K562 (cell line): ENCODE measurements at regions not wholly inside any gene's neighbourhood (a gene's known extent, or its start where the extent isn't known, plus 50 kb on each side); places are given as distances from the start of the nearest gene placed in this dataset.

ENCODE experiments used
- ATAC-seq: fragments of 200-7000 bp; cut with Tn5 transposase; 3 replicates; pipeline ENCODE4 v1.9.1; 2020; ENCODE audit warnings: moderate library complexity
- BruUV-seq: library from RNA; stranded (reverse); fragments of 400-500 nt; replicated peaks from 2 replicates; lab custom pipeline; 2021; lab: Mats Ljungman, UMichigan
- CTCF ChIA-PET: fragments of 300-600 bp; formaldehyde crosslinking; extraction: SDS; loops from one replicate; lab custom pipeline; 2021; ENCODE audit warnings: low intra/inter-chr PET ratio; lab: Yijun Ruan, JAX
- POLR2A ChIA-PET: fragments of 300-600, 350-650 bp; sonication (Branson Sonifier 250); formaldehyde crosslinking; extraction: SDS; loops from one replicate; lab custom pipeline; 2021; ENCODE audit warnings: antibody characterized with exemption, inconsistent platforms; lab: Yijun Ruan, JAX
- DNase-seq, 4 experiments: peaks; one replicate each; pipeline versions ENCODE4 v3.0.0 to v3.0.0-alpha.2; 2011 to 2018; ENCODE audit warnings: low spot score in 3 of 4, mixed read lengths in 3 of 4; ENCODE audit errors: extremely low read depth in 1 of 4
- FAIRE-seq: peaks from 2 replicates; lab custom pipeline; 2011; peaks lifted over from hg19 to GRCh38; lab: Jason Lieb, UNC
- H2AFZ ChIP-seq: 2 replicates; pipeline ENCODE4 v1.6.0; 2011; ENCODE audit warnings: low read depth, low read length, control low read depth, inconsistent platforms
- H3K27ac ChIP-seq: fragments of 200-600 bp; 3 replicates; pipeline ENCODE4 v1.8.0; 2011; ENCODE audit warnings: low read depth, mild to moderate bottlenecking, control low read depth, inconsistent platforms, low read length, moderate library complexity, mixed read lengths; ENCODE audit errors: extremely low read depth
- H3K27me3 ChIP-seq, 2 experiments: fragments of 300-600 bp in 1 of 2; 2 replicates in 1 of 2; 3 replicates in 1 of 2; pipeline versions ENCODE4 v1.6.0 to v1.8.0; 2011; ENCODE audit warnings: inconsistent platforms in 2 of 2, low read length in 2 of 2, mild to moderate bottlenecking in 1 of 2, mixed read lengths in 1 of 2, moderate library complexity in 1 of 2; ENCODE audit not compliant: control insufficient read depth in 2 of 2, insufficient read depth in 2 of 2
- H3K36me3 ChIP-seq: fragments of 300-600 bp; 3 replicates; pipeline ENCODE4 v1.8.0; 2011; ENCODE audit warnings: mild to moderate bottlenecking, low read length, inconsistent platforms; ENCODE audit not compliant: control insufficient read depth, insufficient read depth
- H3K4me1 ChIP-seq, 2 experiments: fragments of 200-600 bp in 1 of 2; replicated peaks in 1 of 2; 2 replicates in 1 of 2; 3 replicates in 1 of 2; pipeline versions ENCODE4 v1.5.1 to v1.8.0; 2011; ENCODE audit warnings: inconsistent platforms in 2 of 2, low read length in 2 of 2, mild to moderate bottlenecking in 1 of 2, mixed read lengths in 1 of 2, moderate library complexity in 1 of 2; ENCODE audit not compliant: control insufficient read depth in 2 of 2, insufficient read depth in 2 of 2
- H3K4me2 ChIP-seq: 2 replicates; pipeline ENCODE4 v1.6.1; 2011; ENCODE audit warnings: low read length, control low read depth, inconsistent platforms, mixed read lengths; ENCODE audit not compliant: insufficient read depth
- H3K4me3 ChIP-seq: fragments of 200-600 bp; sonication (generic), shearing (Covaris generic); 2 replicates; pipeline ENCODE4 v1.5.1; 2016; ENCODE audit warnings: control low read depth, inconsistent platforms
- H3K79me2 ChIP-seq: fragments of 200-600 bp; 3 replicates; pipeline ENCODE4 v1.8.0; 2011; ENCODE audit warnings: low read length, inconsistent platforms; ENCODE audit not compliant: control insufficient read depth, insufficient read depth
- H3K9ac ChIP-seq, 2 experiments: 2 replicates each; pipeline versions ENCODE4 v1.6.0 to v1.6.1; 2011; ENCODE audit warnings: low read depth in 2 of 2, low read length in 2 of 2, control low read depth in 1 of 2, inconsistent platforms in 1 of 2, mild to moderate bottlenecking in 1 of 2, mixed read lengths in 1 of 2; ENCODE audit not compliant: insufficient read depth in 1 of 2
- H3K9me1 ChIP-seq: one replicate; pipeline ENCODE4 v1.6.0; 2011; ENCODE audit warnings: inconsistent platforms, mild to moderate bottlenecking, low read length, moderate library complexity; ENCODE audit not compliant: control insufficient read depth, insufficient read depth
- H3K9me3 ChIP-seq: replicated peaks from 2 replicates; pipeline ENCODE4 v1.5.1; 2011; ENCODE audit warnings: low read depth, low read length, inconsistent platforms; ENCODE audit not compliant: control insufficient read depth, insufficient read depth
- H4K20me1 ChIP-seq: replicated peaks from 2 replicates; pipeline ENCODE4 v1.6.1; 2011; ENCODE audit warnings: low read length, inconsistent platforms, mixed read lengths; ENCODE audit not compliant: control insufficient read depth, insufficient read depth
- FOXJ2 ChIP-seq: fragments of 200-800 bp; sonication (Bioruptor generic); IDR thresholded peaks from 2 replicates; pipeline ENCODE4 v1.6.1; 2016; ENCODE audit warnings: missing genetic modification characterization, missing compliant biosample characterization
- HEY1 ChIP-seq: fragments of 250-450 bp; sonication (Bioruptor Pico); IDR thresholded peaks from 2 replicates; pipeline ENCODE4 v1.5.0; 2020; ENCODE audit warnings: mild to moderate bottlenecking, moderate library complexity, borderline replicate concordance
- NCOA1 ChIP-seq: fragments of 450-650 bp; IDR thresholded peaks from 2 replicates; pipeline ENCODE4 v1.6.1; 2016; ENCODE audit warnings: low read depth
- PBX2 ChIP-seq, 2 experiments: IDR thresholded peaks in 1 of 2; conservative IDR thresholded peaks in 1 of 2; 2 replicates each; pipeline ENCODE4 v1.6.1; 2016; ENCODE audit warnings: low read depth in 2 of 2, mild to moderate bottlenecking in 1 of 2, missing compliant biosample characterization in 1 of 2, missing genetic modification characterization in 1 of 2, moderate library complexity in 1 of 2
- PHF8 ChIP-seq: fragments of 200-600 bp; sonication (generic); IDR thresholded peaks from 2 replicates; pipeline ENCODE4 v1.6.1; 2012; ENCODE audit warnings: mixed run types, mild to moderate bottlenecking, inconsistent platforms, low read length, moderate library complexity, borderline replicate concordance
- PML ChIP-seq: IDR thresholded peaks from 2 replicates; pipeline ENCODE4 v1.6.1; 2012; ENCODE audit warnings: low read length, inconsistent platforms
- RBM39 ChIP-seq: fragments of 200-400 bp; formaldehyde crosslinking; optimal IDR thresholded peaks from 2 replicates; pipeline ENCODE3; 2018; ENCODE audit warnings: low read depth, low read length
- SIRT6 ChIP-seq: IDR thresholded peaks from one replicate; pipeline ENCODE4 v1.6.1; 2012; ENCODE audit warnings: low read depth, mild to moderate bottlenecking, control low read depth, inconsistent platforms, low read length, moderate library complexity
- TRIM24 ChIP-seq, 2 experiments: fragments of 450-650 bp; IDR thresholded peaks; 2 replicates each; pipeline ENCODE4 v1.6.1; 2016
- in situ Hi-C: fragments of 300-500 bp; cut with MboI; formaldehyde crosslinking; loops from 4 replicates; pipeline ENCODE4 v1.15.0; 2018; ENCODE audit warnings: inconsistent platforms, mixed read lengths
- intact Hi-C: fragments of 100-400 bp; cut with micrococcal nuclease; formaldehyde crosslinking; loops from 2 replicates; pipeline ENCODE4 v1.14.2; 2022

- Histone ChIP-seq H3K4me1 (no peaks in the 10 kb centered on the region), H3K79me2 (no peaks in the 10 kb centered on the region), H3K36me3 (no peaks in the 10 kb centered on the region), H3K4me3 (no peak overlapping the region), H3K9me1 (no peaks in the 10 kb centered on the region), H3K4me2 (no peak overlapping the region), H3K9ac (no peak overlapping the region), H2AFZ (no peak overlapping the region), H3K27me3 (no peaks in the 10 kb centered on the region), H3K9me3 (no peaks in the 10 kb centered on the region), H3K27ac (no peak overlapping the region), H4K20me1 (no peaks in the 10 kb centered on the region)
- CTCF ChIA-PET: no interaction called here
- in situ Hi-C loops: no loop called here
- ATAC-seq: no peak
- intact Hi-C loops: no loop called here
- POLR2A ChIA-PET: no interaction called here
- no peak for TF ChIP-seq RBM39
- no peak for TF ChIP-seq SIRT6
- TF ChIP-seq TRIM24 (IDR thresholded peaks at IDR 0.05): no peak
- TF ChIP-seq PBX2 (CRISPR knock-in tag; IDR thresholded peaks at IDR 0.05; ENCODE audit: low read depth): no peak
- TF ChIP-seq PBX2 (tag; conservative IDR thresholded peaks at IDR 0.05; ENCODE audit: low read depth): no peak
- no peak for TF ChIP-seq PML
- no peak for TF ChIP-seq PHF8
- TF ChIP-seq NCOA1: no peak
- no peak for TF ChIP-seq FOXJ2 (tag)
- TF ChIP-seq HEY1: no peak
- FAIRE-seq: no peak
- no TSS peak for BruUV-seq
- DNase-seq: no peak
These were observed 142.7 kb downstream of the TENT5A start for GRCh38 chr6:81609736-81610135.
